Keratinocyte (primary cell): ENCODE measurements at regions not wholly inside any gene's neighbourhood (a gene's known extent, or its start where the extent isn't known, plus 50 kb on each side); places are given as distances from the start of the nearest gene placed in this dataset.

ENCODE experiments used
- CTCF ChIP-seq, 3 experiments: IDR thresholded peaks in 1 of 3; conservative IDR thresholded peaks in 1 of 3; optimal IDR thresholded peaks in 1 of 3; 2 replicates in 2 of 3; 3 replicates in 1 of 3; pipeline versions ENCODE3 to v1.5.1; 2011; ENCODE audit warnings: low read length in 3 of 3, mild to moderate bottlenecking in 3 of 3, moderate library complexity in 2 of 3, control low read depth in 1 of 3, inconsistent platforms in 1 of 3; ENCODE audit not compliant: insufficient read depth in 2 of 3; ENCODE audit errors: extremely low read depth in 1 of 3
- EZH2 ChIP-seq: IDR thresholded peaks from one replicate; pipeline ENCODE4 v1.6.1; 2012; ENCODE audit warnings: inconsistent platforms, mild to moderate bottlenecking, low read length, moderate library complexity

- no peak for TF ChIP-seq EZH2
- TF ChIP-seq CTCF (optimal IDR thresholded peaks at IDR 0.05 in 1 of 3, IDR thresholded peaks at IDR 0.05 in 1 of 3, conservative IDR thresholded peaks at IDR 0.05 in 1 of 3; ENCODE audit: extremely low read depth in 1 of 3, insufficient read depth in 2 of 3, low read length in 3 of 3): no peak
Measured at GRCh38 chr6:134727081-134727480, 222.8 kb downstream of the ALDH8A1 start.
